Stimulated activated CD4-positive, alpha-beta T cell treated with anti-CD3 and anti-CD28 coated beads, Interleukin-4, amount 100 ng/mL, for 24 hours (primary cell): ENCODE measurements at regions not wholly inside any gene's neighbourhood (a gene's known extent, or its start where the extent isn't known, plus 50 kb on each side); places are given as distances from the start of the nearest gene placed in this dataset.
"Not testable (repeated sequence)": the region's sequence is repeated elsewhere in the genome, so short reads cannot be mapped to it uniquely, and the experiment has no call there.

Source experiments
- DNase-seq: peaks from one replicate; pipeline ENCODE4 v3.0.0-alpha.2; 2020

DNA sequence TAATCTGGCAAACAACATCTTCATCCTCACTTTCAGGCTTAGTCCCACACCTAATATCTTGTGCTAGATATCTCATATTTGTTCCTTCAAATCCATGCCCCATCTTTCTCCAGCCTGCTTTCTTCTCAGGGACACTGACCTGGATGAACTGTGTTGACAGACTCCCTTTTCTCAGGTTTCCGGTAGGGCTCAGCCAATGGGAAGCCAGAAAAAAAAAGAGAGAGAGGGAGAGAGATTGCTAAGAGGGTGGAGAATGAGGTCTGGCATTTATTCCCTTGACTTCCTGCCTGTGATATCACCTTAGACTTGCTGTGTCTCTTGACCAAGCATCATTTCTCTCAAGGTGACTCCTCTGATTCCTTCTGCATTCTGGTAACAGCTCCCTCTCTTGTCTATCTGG lies 145.6 kb upstream of the ABI3BP start:
- DNase-seq: no peak

DNA sequence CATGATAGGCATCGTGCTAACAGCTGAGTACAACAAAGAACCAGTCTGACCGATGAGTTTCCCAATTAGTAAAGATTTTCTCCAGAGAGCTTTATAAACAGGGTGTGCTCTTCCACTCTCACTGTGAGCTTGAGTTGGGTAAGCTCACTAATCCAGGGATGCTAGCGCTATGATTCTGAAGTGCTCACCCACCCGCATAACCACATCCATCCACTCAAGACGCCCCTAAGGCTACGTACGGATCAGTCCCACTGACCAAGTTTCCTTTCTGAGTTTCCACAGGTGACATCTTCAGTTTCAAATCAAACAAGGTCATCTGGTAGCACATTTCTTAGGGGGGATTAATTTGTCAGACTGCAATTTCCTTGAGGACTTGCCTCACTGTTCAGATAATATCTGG lies 141.1 kb upstream of the ABI3BP start:
- DNase-seq: no peak

DNA sequence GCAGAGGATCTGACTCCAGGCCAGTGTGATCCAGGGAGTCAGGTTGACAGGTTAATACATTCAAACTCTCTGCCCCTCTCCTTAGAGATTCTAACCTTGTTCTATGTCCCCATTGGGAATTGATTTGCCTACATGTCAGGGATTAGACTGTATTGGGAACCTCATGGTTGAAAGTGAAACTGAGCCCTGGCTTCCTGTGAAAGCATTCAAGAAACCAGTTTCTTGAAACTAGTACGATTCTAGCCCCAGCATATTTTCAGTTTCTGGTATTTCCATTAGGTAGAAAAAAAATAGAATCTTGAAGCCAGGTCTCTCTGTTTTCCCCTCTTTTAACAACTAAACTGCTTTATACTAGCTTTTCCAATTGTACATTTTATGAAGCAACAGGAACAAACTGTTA lies 140.4 kb upstream of the ABI3BP start:
- DNase-seq: no peak

DNA sequence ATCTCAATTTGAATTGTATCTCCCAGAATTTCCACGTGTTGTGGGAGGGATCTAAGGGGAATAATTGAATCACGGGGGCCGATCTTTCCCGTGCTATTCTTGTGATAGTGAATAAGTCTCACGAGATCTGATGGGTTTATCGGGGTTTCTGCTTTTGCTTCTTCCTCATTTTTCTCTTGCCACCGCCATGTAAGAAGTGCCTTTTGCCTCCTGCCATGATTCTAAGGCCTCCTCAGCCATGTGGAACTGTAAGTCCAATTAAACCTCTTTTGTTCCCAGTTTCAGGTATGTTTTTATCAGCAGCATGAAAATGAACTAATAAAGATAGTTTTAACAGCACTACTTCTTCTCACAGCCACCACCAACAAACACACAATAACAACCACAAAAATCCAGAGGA lies 140.0 kb upstream of the ABI3BP start:
- DNase-seq: not testable (repeated sequence)

DNA sequence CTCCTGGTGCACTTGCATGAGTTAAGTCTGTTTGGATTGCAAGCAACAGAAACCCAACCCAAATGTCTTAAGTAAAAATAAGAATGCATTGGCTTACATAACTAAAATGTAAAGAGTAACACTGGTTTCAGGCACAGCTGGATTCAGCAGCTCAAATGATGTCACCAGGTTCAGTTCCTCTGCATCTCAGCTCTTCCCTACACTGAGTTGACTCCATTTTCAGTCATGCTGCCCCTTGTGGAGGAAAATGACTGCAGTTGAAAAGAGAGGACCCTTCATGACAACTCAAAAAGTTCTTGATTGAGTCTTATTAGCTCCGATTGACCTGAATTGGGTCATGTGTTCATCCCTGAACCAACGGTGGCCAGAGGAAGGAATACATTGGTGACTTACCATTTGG lies 138.5 kb upstream of the ABI3BP start:
- no peak for DNase-seq

DNA sequence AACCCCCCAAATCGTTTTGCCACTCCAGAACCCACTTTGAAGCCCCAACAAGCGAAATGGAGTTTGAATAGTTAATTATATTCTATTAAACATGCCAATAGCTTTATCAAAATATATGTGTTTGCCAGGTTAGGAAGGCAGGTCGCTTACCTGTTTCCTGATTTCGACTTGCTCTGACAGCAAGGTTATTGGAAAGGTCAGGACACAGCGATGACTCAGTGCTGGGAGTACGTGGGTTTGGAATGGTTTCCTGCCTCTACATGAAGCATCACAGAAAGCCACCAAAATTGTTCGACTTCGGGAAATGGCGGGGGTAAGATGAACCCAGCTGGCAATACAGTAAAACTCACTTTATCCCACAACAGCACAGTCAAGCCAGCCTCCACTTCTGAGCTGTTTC lies 135.6 kb upstream of the ABI3BP start:
- no peak for DNase-seq

DNA sequence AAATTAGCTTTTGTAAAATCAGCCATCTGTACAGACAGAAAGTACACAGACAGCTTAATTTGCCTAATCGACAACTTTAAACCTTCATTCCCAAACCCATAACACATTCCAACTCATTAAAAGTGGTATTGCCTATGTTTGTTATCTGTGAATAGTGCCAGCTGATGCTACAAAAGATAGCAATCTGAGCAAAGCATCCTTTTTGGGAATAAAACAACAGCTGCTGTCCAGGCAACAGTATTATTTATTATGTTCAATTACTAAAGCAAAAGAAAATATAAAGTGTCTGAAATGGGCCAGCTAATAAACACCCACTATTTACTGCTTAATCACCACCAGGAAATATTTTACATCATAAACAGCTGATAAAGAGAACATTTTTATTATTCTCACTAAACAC lies 134.8 kb upstream of the ABI3BP start:
- DNase-seq: no peak

DNA sequence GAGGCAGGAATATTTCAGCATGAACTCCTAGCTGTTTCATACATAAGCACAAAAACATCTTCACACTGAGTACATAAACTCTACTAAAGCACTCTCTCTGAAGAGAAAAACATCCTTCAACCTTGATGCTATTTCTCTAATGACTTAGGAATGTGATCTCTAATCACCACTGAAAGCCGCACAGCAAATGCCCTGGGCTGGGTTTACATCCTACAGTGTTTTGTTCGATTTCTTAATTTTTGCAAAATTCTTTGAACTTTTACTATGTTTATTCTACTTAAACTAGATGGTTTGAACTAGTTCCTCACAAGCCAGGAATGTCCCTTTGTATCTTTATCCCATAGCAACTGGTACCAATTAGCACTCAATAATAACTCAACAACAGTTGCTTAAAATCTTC lies 130.9 kb upstream of the ABI3BP start:
- DNase-seq: no peak

DNA sequence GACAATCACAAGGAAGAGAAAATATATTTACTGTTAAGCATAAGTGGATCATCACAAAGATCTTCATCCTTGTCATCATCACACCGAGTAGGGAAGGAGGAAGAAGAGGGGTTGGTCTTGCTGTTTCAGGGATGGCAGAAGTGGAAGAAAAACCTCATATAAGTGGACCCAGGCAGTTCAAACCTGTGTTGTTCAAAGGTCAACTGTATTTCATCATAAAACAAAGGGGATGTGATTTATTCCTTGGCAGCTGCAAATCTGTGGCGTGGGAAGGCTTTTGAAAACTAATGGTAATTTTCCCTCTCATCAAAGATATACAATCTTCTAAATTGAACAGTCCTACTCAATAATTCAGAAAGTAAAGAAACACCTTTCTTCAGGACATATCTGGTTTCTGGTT lies 129.9 kb upstream of the ABI3BP start:
- no peak for DNase-seq

DNA sequence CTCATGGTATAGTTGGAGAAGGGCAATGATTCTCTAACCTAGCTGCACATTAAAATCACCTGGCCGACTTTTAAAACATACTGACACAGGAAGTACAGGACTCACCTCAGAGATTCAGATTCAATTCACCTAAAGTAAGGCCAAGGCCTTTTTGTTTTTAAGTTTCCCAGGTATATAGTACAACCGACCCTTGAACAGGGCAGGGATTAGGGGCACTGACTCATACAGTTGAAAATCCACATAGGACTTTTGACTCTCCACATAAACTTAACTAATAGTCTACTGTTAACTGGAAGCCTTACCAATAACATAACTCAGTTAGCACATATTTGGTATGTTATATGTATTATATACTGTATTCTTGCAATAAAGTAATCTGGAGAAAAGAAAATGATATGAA lies 129.5 kb upstream of the ABI3BP start:
- DNase-seq: no peak

DNA sequence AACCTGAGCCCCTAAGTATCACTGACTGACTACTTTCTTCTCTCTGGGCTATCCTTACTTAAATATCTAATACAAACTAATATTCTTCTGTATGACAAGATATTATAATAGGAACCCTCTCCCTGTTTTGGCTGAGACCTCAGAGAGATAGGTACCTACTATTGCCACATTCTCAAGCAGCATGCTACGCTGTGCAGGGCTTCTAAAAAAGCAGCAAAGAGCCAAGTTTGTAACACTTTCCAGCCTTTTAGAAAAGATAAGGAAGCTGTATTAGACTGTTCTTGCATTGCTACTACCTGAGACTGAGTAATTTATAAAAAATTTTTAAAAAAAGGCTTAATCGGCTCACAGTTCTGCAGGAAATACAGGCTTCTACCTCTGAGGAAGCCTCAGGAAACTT lies 126.8 kb upstream of the ABI3BP start:
- DNase-seq: no peak

DNA sequence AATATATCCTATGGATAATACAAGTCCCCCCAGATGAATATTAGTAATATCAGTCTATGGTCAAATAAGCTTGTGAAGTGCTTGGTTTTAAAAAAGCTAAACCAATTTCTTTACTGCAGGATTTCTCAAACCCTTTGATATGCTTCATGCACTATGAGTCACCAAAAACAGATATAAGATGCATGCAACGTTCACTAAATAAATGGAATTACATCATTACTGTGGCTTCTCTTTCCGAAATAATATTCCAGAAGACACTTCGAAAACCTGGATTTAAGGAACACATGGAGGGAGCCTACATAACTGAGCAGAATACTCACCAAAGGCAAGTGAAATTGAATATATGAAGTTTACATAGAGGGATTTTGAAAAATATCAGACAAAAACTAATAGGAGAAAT lies 126.3 kb upstream of the ABI3BP start:
- no peak for DNase-seq

DNA sequence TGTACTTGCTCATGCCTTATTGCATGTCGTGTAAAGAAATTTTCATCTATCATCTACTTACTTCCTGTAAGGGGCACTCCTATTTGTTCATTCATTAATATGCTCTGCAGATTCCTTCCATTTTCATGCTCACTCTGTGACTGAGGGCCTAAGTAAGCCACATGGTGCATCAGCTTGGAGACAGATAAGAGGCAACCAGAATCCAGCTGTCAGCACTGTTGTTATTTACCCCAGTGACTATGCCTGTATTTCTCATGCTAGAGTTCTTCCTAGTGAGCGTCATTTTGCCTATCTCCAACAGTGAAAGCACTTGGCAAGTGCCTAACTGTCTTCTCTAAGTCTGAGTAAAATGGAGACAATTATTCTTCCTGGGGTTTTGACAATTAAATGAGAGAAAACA lies 124.8 kb upstream of the ABI3BP start:
- DNase-seq: no peak

DNA sequence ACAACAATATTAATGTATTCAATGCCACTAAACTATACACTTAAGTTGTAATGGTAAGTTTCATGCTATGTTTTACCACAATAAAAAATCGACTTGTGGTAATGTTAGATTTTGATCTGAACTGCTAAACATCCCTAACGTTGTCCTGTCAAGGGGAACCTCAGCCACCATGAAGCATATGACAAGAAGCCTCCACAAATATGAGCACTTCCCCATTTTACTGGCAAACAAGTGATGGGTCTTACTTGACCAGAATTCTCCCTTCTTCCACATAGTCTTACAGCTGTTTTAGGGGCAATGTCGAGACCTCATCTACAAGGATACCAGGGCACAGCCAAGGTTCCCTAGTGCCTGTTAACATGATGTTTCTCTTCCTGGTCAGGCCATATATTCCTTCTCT lies 124.2 kb upstream of the ABI3BP start:
- DNase-seq: no peak

DNA sequence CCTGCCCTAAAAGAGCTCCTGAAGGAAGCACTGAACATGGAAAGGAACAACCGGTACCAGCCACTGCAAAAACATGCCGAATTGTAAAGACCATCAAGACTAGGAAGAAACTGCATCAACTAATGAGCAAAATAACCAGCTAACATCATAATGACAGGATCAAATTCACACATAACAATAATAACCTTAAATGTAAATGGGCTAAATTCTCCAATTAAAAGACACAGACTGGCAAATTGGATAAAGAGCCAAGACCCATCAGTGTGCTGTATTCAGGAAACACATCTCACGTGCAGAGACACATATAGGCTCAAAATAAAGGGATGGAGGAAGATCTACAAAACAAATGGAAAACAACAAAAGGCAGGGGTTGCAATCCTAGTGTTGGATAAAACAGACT lies 117.1 kb upstream of the ABI3BP start:
- not testable (repeated sequence) for DNase-seq

DNA sequence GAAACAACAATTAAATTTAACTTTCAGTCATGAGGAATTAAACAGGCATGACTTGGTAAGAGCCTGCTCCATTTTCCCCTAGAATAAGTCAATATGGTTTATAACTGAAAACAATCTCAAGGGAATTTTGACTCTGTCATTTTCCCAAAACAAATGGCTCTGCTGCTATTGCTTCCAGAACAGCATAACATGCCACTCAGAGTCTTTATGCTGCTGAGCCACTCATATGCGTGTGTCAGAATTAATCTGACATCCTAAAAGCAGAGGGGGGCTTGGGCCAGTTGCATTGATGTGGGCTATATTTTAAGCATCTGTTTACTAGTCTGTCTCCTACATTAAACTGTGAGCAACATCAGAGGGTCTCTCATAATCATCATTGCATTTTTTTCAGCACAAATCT lies 111.1 kb upstream of the ABI3BP start:
- no peak for DNase-seq

DNA sequence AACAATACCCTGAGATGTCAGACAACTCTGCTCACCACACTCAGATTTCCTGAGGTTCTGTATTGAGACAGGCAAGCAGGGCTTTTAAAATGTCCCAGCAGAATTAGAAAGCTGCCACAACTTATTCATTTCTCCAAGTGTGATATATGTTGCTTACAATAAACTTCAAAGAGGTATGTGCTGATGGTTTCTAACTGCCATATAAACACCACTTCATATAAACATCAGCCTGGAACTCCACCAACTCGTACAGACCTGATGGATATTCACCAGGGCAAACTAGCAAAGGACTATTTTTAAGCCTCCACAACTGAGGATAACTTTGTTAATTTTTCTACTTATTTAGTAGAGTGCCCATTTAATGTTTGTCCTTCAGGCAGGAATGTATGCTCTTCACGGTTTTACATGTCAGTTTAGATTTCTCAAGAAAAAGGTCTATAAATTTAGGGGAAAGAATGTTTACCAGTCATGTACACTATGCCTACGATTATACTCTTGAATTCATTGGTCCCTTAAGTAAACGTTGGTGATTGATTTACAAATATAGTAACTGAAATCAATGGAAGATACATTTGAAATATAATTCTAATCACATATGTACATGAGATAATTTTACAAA lies 109.6 kb upstream of the ABI3BP start:
- no peak for DNase-seq

DNA sequence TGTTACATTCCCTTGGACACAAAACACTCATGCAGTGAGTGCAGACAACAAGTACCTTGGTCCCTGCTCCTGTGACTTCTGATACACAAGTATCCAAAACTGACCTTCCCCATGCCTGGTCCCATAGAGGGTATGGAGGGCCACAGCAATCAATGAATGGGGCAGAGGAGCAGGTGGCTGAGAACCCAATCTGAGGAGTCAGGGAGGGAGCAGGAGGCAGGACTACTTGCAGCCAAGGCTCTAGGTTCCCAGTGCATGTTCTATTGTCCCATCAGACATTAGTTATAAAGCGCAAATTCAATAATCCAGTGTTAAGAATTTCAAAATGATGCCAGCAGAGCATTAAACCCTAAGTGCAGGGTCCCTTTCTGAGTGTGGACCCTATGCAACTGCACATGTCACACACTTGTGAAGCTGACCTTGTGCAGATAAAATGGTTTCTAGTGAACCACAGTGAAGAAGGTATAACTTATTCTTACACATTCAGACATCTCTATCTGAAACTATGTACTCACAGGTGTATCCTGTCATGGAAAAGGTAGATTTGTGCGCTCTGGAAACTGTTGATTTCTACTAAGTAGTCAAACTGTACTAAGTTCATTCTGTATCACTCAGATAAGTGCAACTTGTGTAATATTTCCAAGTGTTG lies 107.3 kb upstream of the ABI3BP start:
- no peak for DNase-seq

DNA sequence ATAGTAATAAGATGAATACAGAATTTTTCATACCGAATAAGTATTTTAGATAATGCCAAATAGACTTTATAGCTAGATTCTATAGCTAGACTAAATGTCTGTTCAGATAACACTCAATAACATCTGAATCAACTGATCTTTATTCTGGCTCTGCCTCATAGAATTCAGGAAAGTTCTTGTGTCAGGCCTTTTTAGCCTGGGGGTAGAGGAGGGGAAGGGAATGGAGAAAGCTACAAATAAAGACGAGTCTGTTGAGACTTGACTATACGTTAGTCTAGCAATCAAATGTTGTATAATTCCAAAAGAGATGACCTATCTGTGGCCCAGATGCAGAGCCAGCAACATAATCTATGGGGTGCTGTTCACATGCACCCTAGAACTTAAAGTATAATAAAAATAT lies 106.6 kb upstream of the ABI3BP start:
- DNase-seq: no peak

DNA sequence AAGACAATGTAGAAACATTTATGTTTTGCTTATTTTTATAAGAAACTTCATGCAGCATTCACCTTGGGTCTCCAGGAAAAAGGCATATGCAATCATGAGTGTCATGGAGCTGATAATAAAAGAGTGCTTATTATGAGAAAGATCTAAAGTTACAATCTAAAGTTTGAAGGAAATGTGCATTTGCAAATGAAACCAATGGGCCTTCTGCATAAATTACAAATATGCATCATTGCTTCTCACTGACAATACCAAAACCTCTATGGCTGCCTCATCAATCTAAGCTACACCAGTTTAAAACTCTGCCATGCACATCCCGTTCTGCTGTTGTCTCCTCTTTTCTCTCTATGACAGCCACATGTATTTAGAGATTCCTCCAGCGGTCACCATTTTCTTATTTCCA lies 103.2 kb upstream of the ABI3BP start:
- DNase-seq: no peak

DNA sequence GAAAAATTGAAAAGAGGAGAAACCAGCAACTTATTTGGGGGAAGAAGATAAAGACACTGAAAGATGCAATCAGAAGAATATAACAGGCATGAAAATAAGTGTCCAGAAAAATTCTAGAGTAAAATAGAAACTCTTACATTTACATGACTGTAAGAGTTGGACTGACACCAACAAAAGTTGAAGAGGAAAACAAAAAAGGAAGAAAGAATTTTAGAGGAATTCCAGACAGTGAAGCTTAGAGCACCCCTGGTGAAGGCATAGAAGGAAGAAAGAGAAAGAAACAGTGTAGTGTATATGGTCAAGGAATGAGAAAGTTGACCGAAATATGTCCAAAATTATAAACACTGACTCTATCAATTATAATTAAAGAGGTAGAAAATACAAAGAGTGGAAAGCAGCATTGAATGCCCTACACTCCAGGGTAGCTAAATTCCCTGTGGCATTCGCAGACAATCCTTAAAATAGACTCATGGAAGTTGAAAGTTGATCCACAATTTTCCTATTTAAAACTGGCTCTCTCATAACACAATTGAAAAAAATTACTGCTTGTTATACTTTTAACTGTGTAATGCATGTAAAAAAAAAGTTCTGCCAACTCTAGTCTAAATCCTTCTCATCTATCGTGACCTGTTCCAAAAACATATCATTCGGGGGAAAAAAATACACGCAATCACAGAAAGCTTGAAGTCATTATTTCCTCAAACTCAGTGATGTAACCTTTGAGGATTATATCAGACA lies 102.6 kb upstream of the ABI3BP start:
- DNase-seq: no peak

DNA sequence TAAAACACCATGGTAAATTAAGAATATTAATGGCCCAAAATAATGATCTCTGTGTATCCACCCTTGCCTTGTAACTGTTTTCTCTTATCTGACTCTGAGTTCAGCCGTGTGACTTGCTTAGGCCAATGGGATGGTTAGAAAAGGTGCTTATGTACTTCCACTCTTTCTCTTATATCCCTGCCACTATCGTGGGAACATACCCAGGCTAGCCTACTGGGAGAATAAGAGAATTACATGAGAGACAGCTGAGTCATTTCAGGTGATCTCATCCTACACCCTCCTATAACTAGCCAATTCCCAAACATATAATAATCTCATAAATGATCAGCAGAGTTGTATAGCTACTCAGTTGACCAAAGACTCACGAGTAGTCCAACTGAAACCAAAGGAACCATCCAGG lies 98.3 kb upstream of the ABI3BP start:
- no peak for DNase-seq

DNA sequence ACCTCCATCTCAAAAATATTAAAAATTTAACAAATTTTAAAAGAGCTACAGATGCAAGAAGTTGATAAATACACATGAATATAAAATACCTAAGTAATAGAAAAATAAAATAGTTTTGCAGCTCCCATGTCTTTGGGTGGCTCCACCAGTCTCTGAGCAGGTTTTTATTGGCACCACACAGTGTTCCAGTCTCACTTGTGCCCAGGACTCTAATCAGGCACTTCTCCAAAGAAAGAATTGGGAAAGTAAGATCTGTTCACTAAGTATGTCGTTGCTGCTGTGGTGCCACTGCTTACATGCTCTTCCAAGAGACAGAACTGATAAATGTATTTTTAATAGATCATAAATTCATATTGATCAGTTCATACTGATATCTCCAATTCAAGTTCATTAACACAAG lies 92.5 kb upstream of the ABI3BP start:
- no peak for DNase-seq

DNA sequence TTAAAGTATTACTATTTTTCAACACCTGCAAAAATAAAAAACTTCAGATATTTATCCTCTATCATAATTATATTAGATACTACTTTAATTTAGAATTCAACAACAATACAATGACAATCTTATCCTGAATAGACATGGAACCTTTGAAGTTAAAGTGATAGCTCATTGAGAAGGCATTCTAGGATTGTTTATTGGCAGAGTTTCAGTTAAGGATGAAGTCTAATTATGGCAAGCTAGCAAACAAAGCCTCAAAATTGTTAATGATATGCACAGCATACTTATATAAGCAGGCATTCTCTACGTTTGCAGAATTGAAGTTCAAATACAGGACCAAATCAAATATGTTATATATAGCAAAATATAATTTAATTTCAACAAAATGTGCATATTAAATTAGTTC lies 91.2 kb upstream of the ABI3BP start:
- no peak for DNase-seq

DNA sequence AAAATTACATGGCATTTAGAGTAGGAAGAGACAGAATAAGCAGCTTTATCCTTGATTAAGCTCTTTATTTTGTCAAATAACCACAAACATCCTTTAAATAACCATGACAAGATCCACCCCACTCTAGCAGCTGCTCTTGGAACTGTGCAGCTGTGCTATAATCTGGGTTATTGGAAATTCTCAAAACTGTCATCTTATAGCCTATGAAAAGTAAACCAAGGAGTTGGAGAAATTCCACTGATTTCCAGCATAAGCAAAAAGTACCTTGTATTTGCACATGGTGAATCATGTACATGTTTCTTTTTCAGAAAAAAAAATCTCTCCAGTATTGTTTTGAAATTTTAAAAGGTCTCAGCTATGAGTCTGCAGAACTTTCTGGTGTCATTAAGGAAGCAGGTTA lies 88.8 kb upstream of the ABI3BP start:
- no peak for DNase-seq
